Glomerular endothelial cell (primary cell): ENCODE measurements at regions not wholly inside any gene's neighbourhood (a gene's known extent, or its start where the extent isn't known, plus 50 kb on each side); places are given as distances from the start of the nearest gene placed in this dataset.
"Not testable (repeated sequence)": the region's sequence is repeated elsewhere in the genome, so short reads cannot be mapped to it uniquely, and the experiment has no call there.

Source experiments
- DNase-seq: peaks from one replicate; pipeline ENCODE4 v3.0.0-alpha.2; 2011; ENCODE audit warnings: low read depth, low spot score; ENCODE audit errors: extremely low read depth

GRCh38 chr6:105860927-105861326 lies 225.2 kb upstream of the PRDM1 start:
- DNase-seq: not testable (repeated sequence)

- no peak for DNase-seq
Measured at GRCh38 chr6:105859457-105859856, 226.7 kb upstream of the PRDM1 start.

- DNase-seq: not testable (repeated sequence)
Measured at GRCh38 chr6:105858639-105859038, 227.5 kb upstream of the PRDM1 start.

GRCh38 chr6:105855433-105855832 lies 230.7 kb upstream of the PRDM1 start:
- no peak for DNase-seq

- not testable (repeated sequence) for DNase-seq
Measured at GRCh38 chr6:105853979-105854378, 232.2 kb upstream of the PRDM1 start.

- DNase-seq: no peak
Measured at GRCh38 chr6:105851606-105852005, 234.5 kb upstream of the PRDM1 start.

- DNase-seq: no peak
Measured at GRCh38 chr6:105851113-105851580, 235.0 kb upstream of the PRDM1 start.

- no peak for DNase-seq
Measured at GRCh38 chr6:105850261-105851112, 235.6 kb upstream of the PRDM1 start.

GRCh38 chr6:105849746-105850145 lies 236.4 kb upstream of the PRDM1 start:
- no peak for DNase-seq

GRCh38 chr6:105847433-105847832 lies 238.7 kb upstream of the PRDM1 start:
- DNase-seq: no peak

- no peak for DNase-seq
Measured at GRCh38 chr6:105844275-105844883, 241.8 kb upstream of the PRDM1 start.

- no peak for DNase-seq
Measured at GRCh38 chr6:105839266-105839665, 246.9 kb upstream of the PRDM1 start.

GRCh38 chr6:105838171-105838570 lies 248.0 kb upstream of the PRDM1 start:
- no peak for DNase-seq

- no peak for DNase-seq
Measured at GRCh38 chr6:105836889-105837288, 249.2 kb upstream of the PRDM1 start.

GRCh38 chr6:105836379-105836778 lies 249.8 kb upstream of the PRDM1 start:
- DNase-seq: no peak

GRCh38 chr6:105835373-105835772 lies 250.8 kb upstream of the PRDM1 start:
- no peak for DNase-seq

GRCh38 chr6:105833959-105834947 lies 251.9 kb upstream of the PRDM1 start:
- DNase-seq: no peak

- no peak for DNase-seq
Measured at GRCh38 chr6:105832313-105832761, 253.8 kb upstream of the PRDM1 start.

GRCh38 chr6:105831311-105832097 lies 254.6 kb upstream of the PRDM1 start:
- DNase-seq: no peak

GRCh38 chr6:105825210-105825609 lies 260.9 kb upstream of the PRDM1 start:
- DNase-seq: no peak
